ENCODE measurements at regions not wholly inside any gene's neighbourhood (a gene's known extent, or its start where the extent isn't known, plus 50 kb on each side); places are given as distances from the start of the nearest gene placed in this dataset.

- Histone ChIP-seq H3K27me3 (ENCODE audit: control insufficient read depth in 2 of 2, insufficient read depth in 2 of 2, low read length in 2 of 2) (no peaks in the 10 kb centered on the region), H3K4me1 (ENCODE audit: control insufficient read depth, extremely low read depth, insufficient read depth, low read length) (no peaks in the 10 kb centered on the region), H3K27ac (ENCODE audit: insufficient read depth, low read depth, low read length) (no peak overlapping the region), H3K9ac (replicated peaks; ENCODE audit: extremely low read depth, insufficient read depth, low read length) (no peak overlapping the region), H2AFZ (ENCODE audit: low read depth, low read length) (no peak overlapping the region), H3K4me3 (replicated peaks in 1 of 3; ENCODE audit: insufficient read depth in 1 of 3, low read depth in 1 of 3, low read length in 3 of 3) (no peak overlapping the region), H3K9me1 (replicated peaks; ENCODE audit: control insufficient read depth, extremely low read depth, insufficient read depth, low read length) (no peaks in the 10 kb centered on the region), H3K36me3 (ENCODE audit: control insufficient read depth in 2 of 2, extremely low read depth in 1 of 2, insufficient read depth in 2 of 2, low read length in 2 of 2) (no peaks in the 10 kb centered on the region), H3K79me2 (ENCODE audit: control insufficient read depth, insufficient read depth, low read length) (no peaks in the 10 kb centered on the region), H3K4me2 (ENCODE audit: insufficient read depth, low read length) (no peak overlapping the region), H3K9me3 (replicated peaks; ENCODE audit: control insufficient read depth, insufficient read depth, low read length) (no peaks in the 10 kb centered on the region), H4K20me1 (replicated peaks; ENCODE audit: control insufficient read depth, extremely low read depth, insufficient read depth, low read length) (no peaks in the 10 kb centered on the region)
- DNase-seq (ENCODE audit: low read depth, low spot score) (no peak), FAIRE-seq (no peak)
- ChIA-PET CTCF (no interaction called here), POLR2A (no interaction called here)
- BruUV-seq (replicated peaks) = no TSS peak
- TF ChIP-seq POLR2A (IDR thresholded peaks at IDR 0.05; ENCODE audit: low read depth, low read length) (no peak), EZH2 (IDR thresholded peaks at IDR 0.05; ENCODE audit: borderline replicate concordance, low read depth, low read length, severe bottlenecking) (no peak), FOS (IDR thresholded peaks at IDR 0.05; ENCODE audit: borderline replicate concordance, insufficient read depth, low read length) (no peak), JUN (IDR thresholded peaks at IDR 0.05; ENCODE audit: borderline replicate concordance, insufficient read depth, insufficient read length, low read depth) (no peak), MYC (IDR thresholded peaks at IDR 0.05; ENCODE audit: low read depth, low read length) (no peak), CTCF (IDR thresholded peaks at IDR 0.05; ENCODE audit: extremely low read depth in 1 of 2, insufficient read depth in 1 of 2, low read depth in 1 of 2, low read length in 2 of 2) (no peak), MAX (IDR thresholded peaks at IDR 0.05; ENCODE audit: insufficient read depth, insufficient read length) (no peak), POLR2AphosphoS5 (IDR thresholded peaks at IDR 0.05; ENCODE audit: insufficient read depth, low read depth, low read length) (no peak), GATA2 (IDR thresholded peaks at IDR 0.05; ENCODE audit: insufficient read depth, insufficient read length, low read depth, low read length) (no peak)
- intact Hi-C loops (cut with micrococcal nuclease) (no loop called here), dilution Hi-C loops (cut with MboI; ENCODE audit: extremely low pct_ligation_motif_present, low sequenced_read_pairs) (no loop called here)
Observed at GRCh38 chr2:198596985-198597384, 792.6 kb downstream of the PLCL1 start.
